Vagina (tissue), 2 donors: ENCODE measurements at regions not wholly inside any gene's neighbourhood (a gene's known extent, or its start where the extent isn't known, plus 50 kb on each side); places are given as distances from the start of the nearest gene placed in this dataset.

Experiments used
- DNase-seq, 2 donors: peaks; one replicate each; pipeline ENCODE4 v3.0.0-alpha.2; 2017; ENCODE audit errors: extremely low spot score in 2 of 2
- H3K27ac ChIP-seq: fragments of 200-600 bp; sonication (generic); one replicate; pipeline ENCODE4 v1.5.1; 2019
- H3K27me3 ChIP-seq: fragments of 200-600 bp; sonication (generic); one replicate; pipeline ENCODE4 v1.5.1; 2019
- H3K36me3 ChIP-seq, 2 donors: fragments of 200-600 bp; sonication (generic); one replicate each; pipeline ENCODE4 v1.5.1; 2017 to 2019
- H3K4me1 ChIP-seq: fragments of 200-600 bp; sonication (generic); one replicate; pipeline ENCODE4 v1.5.1; 2019
- H3K4me3 ChIP-seq, 2 donors: fragments of 200-600 bp; sonication (generic); 1 replicate in 1 of 2; 2 replicates in 1 of 2; pipeline ENCODE4 v1.5.1; 2016 to 2019
- H3K9me3 ChIP-seq: fragments of 200-600 bp; sonication (generic); one replicate; pipeline ENCODE4 v1.5.1; 2019
- CTCF ChIP-seq, 3 experiments: fragments of 450-650 bp in 2 of 3; fragments of 200-600 bp in 1 of 3; sonication (generic) in 1 of 3; IDR thresholded peaks; one replicate each; pipeline ENCODE4 v1.5.1; 2017 to 2019; ENCODE audit warnings: antibody characterized with exemption in 3 of 3, mild to moderate bottlenecking in 2 of 3, moderate library complexity in 2 of 3
- POLR2A ChIP-seq, 2 donors: fragments of 450-650 bp; IDR thresholded peaks; one replicate each; pipeline ENCODE4 v1.6.1; 2017; ENCODE audit warnings: antibody characterized with exemption in 2 of 2, mild to moderate bottlenecking in 2 of 2, moderate library complexity in 2 of 2
- POLR2AphosphoS5 ChIP-seq, 2 donors: sonication (generic); formaldehyde crosslinking; IDR thresholded peaks; one replicate each; pipeline ENCODE4 v1.9.0; 2017; ENCODE audit warnings: antibody characterized with exemption in 2 of 2, mild to moderate bottlenecking in 2 of 2, low read depth in 1 of 2; ENCODE audit not compliant: insufficient read depth in 1 of 2
- intact Hi-C: fragments of 100-400 bp; cut with DNase I; formaldehyde crosslinking; loops from one replicate; pipeline ENCODE4 v1.15.1; 2023

- no peak for DNase-seq
- TF ChIP-seq POLR2A (IDR thresholded peaks at IDR 0.05) = no peak
- no peak for TF ChIP-seq POLR2AphosphoS5 (IDR thresholded peaks at IDR 0.05; ENCODE audit: insufficient read depth in 1 of 2, low read depth in 1 of 2)
- no peak for TF ChIP-seq CTCF (IDR thresholded peaks at IDR 0.05)
- Histone ChIP-seq H3K36me3 (no peaks in the 10 kb centered on the region), H3K4me1 (no peaks in the 10 kb centered on the region), H3K4me3 (no peak overlapping the region), H3K27me3 (no peaks in the 10 kb centered on the region), H3K9me3 (no peaks in the 10 kb centered on the region), H3K27ac (no peak overlapping the region)
- intact Hi-C loops = no loop called here
Observed at GRCh38 chr11:79538775-79539174, 97.9 kb upstream of the TENM4 start.

- intact Hi-C loops = no loop called here
- H3K4me3 ChIP-seq = no peak overlapping the region
- H3K27ac ChIP-seq = no peak overlapping the region
- H3K36me3 ChIP-seq = no peaks in the 10 kb centered on the region
- no peaks in the 10 kb centered on the region for H3K9me3 ChIP-seq
- TF ChIP-seq POLR2A (IDR thresholded peaks at IDR 0.05) (no peak), POLR2AphosphoS5 (IDR thresholded peaks at IDR 0.05; ENCODE audit: insufficient read depth in 1 of 2, low read depth in 1 of 2) (no peak), CTCF (IDR thresholded peaks at IDR 0.05) (no peak)
- H3K4me1 ChIP-seq = no peaks in the 10 kb centered on the region
- no peak for DNase-seq
- H3K27me3 ChIP-seq = no peaks in the 10 kb centered on the region
Observed at GRCh38 chr11:79536155-79536917, 95.5 kb upstream of the TENM4 start.

- H3K27ac ChIP-seq = no peak overlapping the region
- DNase-seq = no peak
- no peaks in the 10 kb centered on the region for H3K9me3 ChIP-seq
- TF ChIP-seq POLR2AphosphoS5 (IDR thresholded peaks at IDR 0.05; ENCODE audit: insufficient read depth in 1 of 2, low read depth in 1 of 2) (no peak), CTCF (IDR thresholded peaks at IDR 0.05) (no peak), POLR2A (IDR thresholded peaks at IDR 0.05) (no peak)
- intact Hi-C loops = no loop called here
- H3K4me3 ChIP-seq = no peak overlapping the region
- no peaks in the 10 kb centered on the region for H3K36me3 ChIP-seq
- no peaks in the 10 kb centered on the region for H3K4me1 ChIP-seq
- H3K27me3 ChIP-seq = no peaks in the 10 kb centered on the region
Observed at GRCh38 chr11:79535606-79536005, 94.8 kb upstream of the TENM4 start.

- intact Hi-C loops = no loop called here
Observed at GRCh38 chr11:79525257-79525656, 84.4 kb upstream of the TENM4 start.

More at GRCh38 chr11:79525257-79525656, 84.4 kb upstream of the TENM4 start:
- no peaks in the 10 kb centered on the region for H3K36me3 ChIP-seq
- H3K4me1 ChIP-seq = no peaks in the 10 kb centered on the region
- H3K27ac ChIP-seq = no peak overlapping the region
- H3K9me3 ChIP-seq = no peaks in the 10 kb centered on the region
- no peaks in the 10 kb centered on the region for H3K27me3 ChIP-seq
- no peak overlapping the region for H3K4me3 ChIP-seq
- TF ChIP-seq POLR2A (IDR thresholded peaks at IDR 0.05) (no peak), POLR2AphosphoS5 (IDR thresholded peaks at IDR 0.05; ENCODE audit: insufficient read depth in 1 of 2, low read depth in 1 of 2) (no peak), CTCF (IDR thresholded peaks at IDR 0.05) (no peak)
- no peak for DNase-seq
